HEK293 (cell line): ENCODE measurements at regions not wholly inside any gene's neighbourhood (a gene's known extent, or its start where the extent isn't known, plus 50 kb on each side); places are given as distances from the start of the nearest gene placed in this dataset.
A peak's percentile ranks its signal among the peaks of the same experiment; 100 is the strongest.

Experiments
- ATF2 ChIP-seq: fragments of 450-650 bp; formaldehyde crosslinking; IDR thresholded peaks from 2 replicates; pipeline ENCODE4 v1.5.1; 2016; ENCODE audit warnings: missing biosample characterization, missing genetic modification characterization, low read depth
- CTCF ChIP-seq: fragments of 450-650 bp; formaldehyde crosslinking; IDR thresholded peaks from 2 replicates; pipeline ENCODE4 v1.5.1; 2016; ENCODE audit warnings: missing biosample characterization, missing genetic modification characterization
- GFI1B ChIP-seq: fragments of 450-650 bp; formaldehyde crosslinking; IDR thresholded peaks from 2 replicates; pipeline ENCODE4 v1.5.1; 2016; ENCODE audit warnings: missing biosample characterization, missing genetic modification characterization
- KLF1 ChIP-seq: fragments of 450-650 bp; formaldehyde crosslinking; IDR thresholded peaks from 2 replicates; pipeline ENCODE4 v1.5.1; 2016; ENCODE audit warnings: missing biosample characterization, missing genetic modification characterization
- PATZ1 ChIP-seq: fragments of 450-650 bp; formaldehyde crosslinking; IDR thresholded peaks from 2 replicates; pipeline ENCODE4 v1.5.1; 2016; ENCODE audit warnings: missing biosample characterization, missing genetic modification characterization
- YY2 ChIP-seq: fragments of 450-650 bp; formaldehyde crosslinking; IDR thresholded peaks from 2 replicates; pipeline ENCODE4 v1.5.1; 2016; ENCODE audit warnings: missing biosample characterization, missing genetic modification characterization
- ZBTB10 ChIP-seq: fragments of 450-650 bp; formaldehyde crosslinking; IDR thresholded peaks from 2 replicates; pipeline ENCODE4 v1.5.1; 2016; ENCODE audit warnings: missing biosample characterization, missing genetic modification characterization
- ZBTB20 ChIP-seq: fragments of 450-650 bp; formaldehyde crosslinking; IDR thresholded peaks from 2 replicates; pipeline ENCODE4 v1.5.1; 2016; ENCODE audit warnings: missing biosample characterization, missing genetic modification characterization
- ZFP37 ChIP-seq: fragments of 450-650 bp; formaldehyde crosslinking; IDR thresholded peaks from 2 replicates; pipeline ENCODE4 v1.5.1; 2016; ENCODE audit warnings: missing biosample characterization, missing genetic modification characterization
- ZFP41 ChIP-seq: fragments of 450-650 bp; formaldehyde crosslinking; IDR thresholded peaks from 2 replicates; pipeline ENCODE4 v1.5.1; 2016; ENCODE audit warnings: missing biosample characterization, missing genetic modification characterization, borderline replicate concordance
- ZNF138 ChIP-seq: fragments of 450-650 bp; formaldehyde crosslinking; IDR thresholded peaks from 2 replicates; pipeline ENCODE4 v1.5.1; 2016; ENCODE audit warnings: missing biosample characterization, missing genetic modification characterization, borderline replicate concordance
- ZNF155 ChIP-seq: fragments of 450-650 bp; formaldehyde crosslinking; IDR thresholded peaks from 2 replicates; pipeline ENCODE4 v1.5.1; 2016; ENCODE audit warnings: missing biosample characterization, missing genetic modification characterization
- ZNF211 ChIP-seq: fragments of 450-650 bp; formaldehyde crosslinking; IDR thresholded peaks from 2 replicates; pipeline ENCODE4 v1.5.1; 2016; ENCODE audit warnings: low read depth, missing biosample characterization, missing genetic modification characterization
- ZNF223 ChIP-seq: fragments of 450-650 bp; formaldehyde crosslinking; IDR thresholded peaks from 2 replicates; pipeline ENCODE4 v1.5.1; 2016; ENCODE audit warnings: missing biosample characterization, missing genetic modification characterization
- ZNF248 ChIP-seq: fragments of 450-650 bp; formaldehyde crosslinking; IDR thresholded peaks from 2 replicates; pipeline ENCODE4 v1.5.1; 2017; ENCODE audit warnings: missing biosample characterization, missing genetic modification characterization
- ZNF26 ChIP-seq: fragments of 450-650 bp; formaldehyde crosslinking; IDR thresholded peaks from 2 replicates; pipeline ENCODE4 v1.5.1; 2016; ENCODE audit warnings: missing biosample characterization, missing genetic modification characterization
- ZNF366 ChIP-seq: fragments of 450-650 bp; formaldehyde crosslinking; conservative IDR thresholded peaks from 2 replicates; pipeline ENCODE4 v1.5.1; 2016; ENCODE audit warnings: missing biosample characterization, missing genetic modification characterization
- ZNF37A ChIP-seq: fragments of 450-650 bp; IDR thresholded peaks from 2 replicates; pipeline ENCODE4 v1.5.1; 2018; ENCODE audit warnings: missing biosample characterization, missing genetic modification characterization
- ZNF510 ChIP-seq: fragments of 450-650 bp; formaldehyde crosslinking; IDR thresholded peaks from 2 replicates; pipeline ENCODE4 v1.5.1; 2018; ENCODE audit warnings: mild to moderate bottlenecking, missing genetic modification characterization, missing biosample characterization; ENCODE audit not compliant: insufficient replicate concordance
- ZNF600 ChIP-seq: fragments of 450-650 bp; formaldehyde crosslinking; IDR thresholded peaks from 2 replicates; pipeline ENCODE4 v1.5.1; 2016; ENCODE audit warnings: missing biosample characterization, missing genetic modification characterization
- ZNF701 ChIP-seq: fragments of 450-650 bp; formaldehyde crosslinking; IDR thresholded peaks from 2 replicates; pipeline ENCODE4 v1.5.1; 2016; ENCODE audit warnings: missing biosample characterization, missing genetic modification characterization
- ZNF704 ChIP-seq: fragments of 450-650 bp; formaldehyde crosslinking; IDR thresholded peaks from 2 replicates; pipeline ENCODE4 v1.5.1; 2016; ENCODE audit warnings: missing biosample characterization, missing genetic modification characterization
- ZNF777 ChIP-seq: fragments of 450-650 bp; formaldehyde crosslinking; IDR thresholded peaks from 2 replicates; pipeline ENCODE4 v1.5.1; 2017; ENCODE audit warnings: missing biosample characterization, missing genetic modification characterization, borderline replicate concordance
- ZNF830 ChIP-seq: fragments of 450-650 bp; IDR thresholded peaks from 2 replicates; pipeline ENCODE4 v1.5.0; 2018; ENCODE audit warnings: missing biosample characterization, missing genetic modification characterization, low read depth, mild to moderate bottlenecking, moderate library complexity
- ZSCAN16 ChIP-seq: fragments of 450-650 bp; formaldehyde crosslinking; IDR thresholded peaks from 2 replicates; pipeline ENCODE4 v1.5.1; 2016; ENCODE audit warnings: missing biosample characterization, missing genetic modification characterization
- ZSCAN5A ChIP-seq: fragments of 450-650 bp; formaldehyde crosslinking; IDR thresholded peaks from 2 replicates; pipeline ENCODE4 v1.5.1; 2016; ENCODE audit warnings: missing biosample characterization, missing genetic modification characterization
- ZXDB ChIP-seq: fragments of 450-650 bp; formaldehyde crosslinking; IDR thresholded peaks from 2 replicates; pipeline ENCODE4 v1.5.1; 2016; ENCODE audit warnings: missing biosample characterization, missing genetic modification characterization

GRCh38 chr5:54390015-54390414, 65.5 kb upstream of the HSPB3 start (continued):
- TF ChIP-seq ZNF777 (tag by site-specific recombination) (no peak), ZNF510 (tag by site-specific recombination) (no peak), ZNF26 (tag by site-specific recombination) (no peak), ZNF830 (no peak), ZXDB (tag by site-specific recombination) (peak; percentile 91), ZFP37 (no peak; the same call in 1 of the 2 replicates), ZSCAN5A (tag by site-specific recombination) (0 out of 2 replicates have a peak, but pooled peaks have one; percentile 15), ZNF366 (tag by site-specific recombination) (peak; percentile 92), YY2 (no peak), ZNF37A (tag by site-specific recombination) (no peak), ZBTB20 (tag by site-specific recombination) (no peak), ZNF600 (tag by site-specific recombination) (peak; percentile 95), ZNF211 (tag by site-specific recombination) (no peak), PATZ1 (tag by site-specific recombination) (0 out of 2 replicates have a peak, but pooled peaks have one; percentile 11), ATF2 (tag by site-specific recombination) (peak; percentile 94), ZNF248 (no peak), ZBTB10 (tag by site-specific recombination) (no peak), ZNF701 (no peak), ZFP41 (tag by site-specific recombination) (no peak), ZSCAN16 (tag by site-specific recombination) (no peak), CTCF (no peak), ZNF704 (tag by site-specific recombination) (no peak), GFI1B (tag by site-specific recombination) (peak; percentile 31; the same call in 1 of the 2 replicates), ZNF155 (tag by site-specific recombination) (no peak), ZNF138 (tag by site-specific recombination) (no peak), KLF1 (tag by site-specific recombination) (no peak), ZNF223 (tag by site-specific recombination) (no peak)
